Left renal pelvis (tissue), 4 donors: ENCODE measurements at regions not wholly inside any gene's neighbourhood (a gene's known extent, or its start where the extent isn't known, plus 50 kb on each side); places are given as distances from the start of the nearest gene placed in this dataset.
"Not testable (repeated sequence)": the region's sequence is repeated elsewhere in the genome, so short reads cannot be mapped to it uniquely, and the experiment has no call there.

Source experiments
- DNase-seq, 4 donors: peaks; one replicate each; pipeline ENCODE4 v3.0.0-alpha.2; 2013; ENCODE audit warnings: low read depth in 4 of 4, low spot score in 3 of 4

GRCh38 chr2:13758412-13758811, 874.1 kb upstream of the LRATD1 start:
- no peak for DNase-seq

GRCh38 chr2:13768274-13768673, 864.2 kb upstream of the LRATD1 start:
- DNase-seq, result no peak

GRCh38 chr2:13770279-13770678, 862.2 kb upstream of the LRATD1 start:
- no peak for DNase-seq

DNA sequence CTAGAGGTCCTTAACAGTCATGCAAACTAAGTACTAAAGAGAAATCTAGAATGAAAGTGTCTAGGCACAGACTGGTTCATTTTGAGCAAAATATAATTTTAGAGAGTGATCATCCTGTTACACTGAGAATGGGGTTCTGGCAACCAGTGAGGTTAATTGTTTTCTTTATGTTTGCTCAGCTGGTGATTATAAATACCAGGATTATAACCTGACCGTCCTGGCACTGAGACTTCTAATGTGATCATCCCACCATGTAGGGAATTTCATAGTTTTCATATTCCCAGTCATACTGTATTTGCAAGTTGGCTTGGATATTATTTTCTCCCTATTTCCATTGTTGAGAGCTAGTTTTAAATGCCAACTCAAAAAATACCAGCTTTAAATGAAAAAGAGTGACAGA, 852.5 kb upstream of the LRATD1 start:
- DNase-seq, result no peak

DNA sequence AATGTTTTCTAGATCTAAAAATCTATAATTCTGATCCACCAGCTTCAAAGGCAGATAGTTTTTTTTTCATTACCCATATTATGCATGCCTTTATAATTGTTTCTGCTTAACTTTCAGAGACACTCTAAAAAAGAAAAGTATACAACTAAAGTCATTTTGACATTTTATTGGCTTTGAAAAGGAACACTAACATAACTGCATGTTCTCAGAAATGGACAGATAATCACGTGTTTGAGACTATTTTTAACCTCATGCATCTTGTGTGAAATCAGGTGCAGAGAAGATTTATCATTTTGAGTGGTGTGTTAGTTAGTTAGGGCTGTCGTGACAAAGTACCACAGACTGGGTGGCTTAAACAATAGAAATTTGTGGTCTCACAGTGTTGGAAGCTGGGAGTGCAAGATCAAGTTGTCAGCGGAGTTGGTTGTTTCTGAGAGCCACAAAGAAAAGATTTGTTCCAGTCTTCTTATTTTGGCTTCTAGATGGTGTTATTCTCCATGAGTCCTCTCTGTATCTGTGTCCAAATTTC, 841.4 kb upstream of the LRATD1 start:
- DNase-seq, result no peak

- no peak for DNase-seq
Measured at GRCh38 chr2:13806539-13806938, 826.0 kb upstream of the LRATD1 start.

DNA sequence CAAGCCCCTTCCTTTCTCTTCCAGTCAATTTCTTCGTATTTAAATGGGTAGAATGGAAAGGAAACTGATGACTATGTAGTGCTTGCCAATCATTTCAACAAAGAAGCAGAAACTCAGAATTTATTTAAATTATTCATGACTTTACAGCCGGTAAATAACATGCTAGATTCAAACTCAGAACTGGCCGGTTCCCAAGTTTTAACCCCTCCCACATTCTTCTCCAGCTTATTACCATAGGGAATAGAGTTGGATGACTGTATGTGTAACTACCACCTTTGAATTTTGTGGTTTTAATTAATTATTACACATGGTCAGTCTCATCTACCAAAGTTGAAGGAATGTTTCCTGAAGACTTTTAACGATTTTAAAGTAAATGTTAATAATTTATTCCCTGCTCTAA, 819.3 kb upstream of the LRATD1 start:
- DNase-seq, result no peak

GRCh38 chr2:13818002-13818401, 814.5 kb upstream of the LRATD1 start:
- no peak for DNase-seq

GRCh38 chr2:13819896-13820295, 812.6 kb upstream of the LRATD1 start:
- DNase-seq, result no peak

DNA sequence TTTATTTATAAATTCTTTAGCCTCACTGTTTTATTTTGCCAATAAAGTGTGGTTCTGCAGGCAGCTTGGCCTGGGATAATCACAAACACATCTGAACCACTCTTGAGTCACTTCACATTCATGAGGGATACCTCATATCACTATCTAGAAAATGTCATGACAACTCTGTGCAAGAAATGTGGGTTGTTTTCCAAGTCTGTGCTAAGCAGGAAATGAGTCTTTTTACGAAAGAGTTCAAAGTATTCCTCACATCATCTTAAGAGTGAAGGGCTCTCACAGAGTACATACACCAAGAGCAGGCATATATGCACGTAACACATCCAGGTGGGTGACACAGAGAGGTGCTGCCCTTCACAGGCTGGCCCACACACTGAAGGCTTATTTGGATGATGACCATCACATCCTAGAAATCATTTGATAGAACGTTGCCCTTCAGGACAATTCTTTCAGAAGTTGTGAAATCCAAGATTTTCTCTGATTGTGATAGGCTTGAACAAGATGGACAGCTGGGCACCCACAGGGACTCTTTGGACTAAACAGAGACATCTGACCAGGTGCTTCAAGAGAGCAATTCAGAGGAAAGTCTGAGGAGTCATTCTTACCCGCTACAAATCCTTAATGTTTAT, 811.1 kb upstream of the LRATD1 start:
- DNase-seq, result no peak

GRCh38 chr2:13822365-13822764, 810.2 kb upstream of the LRATD1 start:
- no peak for DNase-seq

DNA sequence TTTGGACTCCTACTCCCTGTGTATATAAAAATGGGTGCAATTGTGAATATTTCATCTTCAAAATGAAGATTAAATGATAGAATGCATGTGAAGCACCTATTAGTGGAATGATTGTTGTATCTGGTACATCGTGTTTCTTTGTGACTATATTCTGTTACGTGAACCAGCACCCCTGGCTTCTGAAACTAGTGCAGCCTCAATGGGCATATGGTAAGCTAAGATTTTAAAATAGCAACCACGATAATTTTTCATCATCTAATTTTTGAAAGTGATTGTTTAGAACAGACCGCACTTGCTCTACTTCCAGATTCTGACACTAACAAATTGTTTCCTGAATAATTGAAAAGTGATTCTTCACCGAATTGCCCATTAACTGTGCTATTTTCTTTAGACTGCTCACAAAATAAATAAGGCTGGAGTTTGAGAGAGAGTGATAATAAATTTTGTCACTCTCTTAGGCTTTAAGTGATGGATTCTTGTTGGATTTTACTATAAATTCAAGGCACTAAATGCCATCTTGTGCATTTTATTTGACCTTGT, 806.1 kb upstream of the LRATD1 start:
- no peak for DNase-seq

DNA sequence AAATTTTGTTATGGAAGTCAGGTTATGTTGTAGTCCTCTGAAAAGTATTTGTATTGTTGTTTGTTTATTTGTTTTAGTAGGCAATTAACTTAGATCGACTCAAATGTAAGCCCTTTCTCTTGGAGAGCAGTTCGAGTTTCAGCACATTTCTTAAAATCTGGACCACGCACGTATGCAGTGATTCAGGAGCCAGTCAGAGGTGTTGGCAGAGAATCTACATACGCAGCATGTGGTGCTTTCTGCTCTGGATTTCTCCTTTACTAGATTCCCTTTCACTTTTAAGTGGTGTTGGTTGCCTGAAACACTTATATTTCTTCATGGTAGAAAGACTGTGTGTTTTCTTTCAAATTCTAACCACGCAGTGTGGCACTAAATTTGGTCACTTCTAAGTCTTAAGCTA, 773.9 kb upstream of the LRATD1 start:
- DNase-seq, result no peak

GRCh38 chr2:13868275-13868674, 764.2 kb upstream of the LRATD1 start:
- not testable (repeated sequence) for DNase-seq

DNA sequence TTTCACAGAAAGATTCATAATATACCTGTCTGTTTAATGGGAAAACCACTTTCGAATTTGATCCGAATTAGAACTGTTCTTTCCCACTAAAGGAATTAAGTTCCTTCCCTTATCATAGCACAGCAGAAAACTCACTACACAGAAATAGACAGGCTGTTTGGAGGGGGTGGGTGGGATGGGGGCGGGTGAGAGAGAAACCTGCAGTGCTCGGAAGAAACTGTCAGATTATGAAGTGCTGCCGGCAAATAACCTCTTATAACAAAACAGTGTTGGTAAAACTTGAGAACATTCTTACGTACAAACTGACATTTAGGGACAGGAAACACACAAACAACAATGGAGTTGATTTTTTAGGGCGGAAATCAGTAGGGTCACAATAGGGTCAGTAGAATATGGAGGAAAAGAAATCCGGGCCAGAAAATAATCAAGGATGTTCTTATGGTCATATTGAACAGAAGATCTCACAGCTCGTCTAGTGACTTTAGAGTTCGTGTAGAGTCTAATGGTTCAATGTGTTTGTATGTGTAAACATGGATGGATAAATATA, 756.0 kb upstream of the LRATD1 start:
- DNase-seq, result peak in 1 of 4 donors; percentile 18

GRCh38 chr2:13877571-13877970, 754.9 kb upstream of the LRATD1 start:
- no peak for DNase-seq

- DNase-seq, result no peak
Measured at GRCh38 chr2:13884291-13884976, 748.1 kb upstream of the LRATD1 start.

- DNase-seq, result no peak
Measured at GRCh38 chr2:13901526-13901925, 731.0 kb upstream of the LRATD1 start.

GRCh38 chr2:13905831-13906230, 726.7 kb upstream of the LRATD1 start:
- DNase-seq, result no peak

- no peak for DNase-seq
Measured at GRCh38 chr2:13916066-13916465, 716.5 kb upstream of the LRATD1 start.

DNA sequence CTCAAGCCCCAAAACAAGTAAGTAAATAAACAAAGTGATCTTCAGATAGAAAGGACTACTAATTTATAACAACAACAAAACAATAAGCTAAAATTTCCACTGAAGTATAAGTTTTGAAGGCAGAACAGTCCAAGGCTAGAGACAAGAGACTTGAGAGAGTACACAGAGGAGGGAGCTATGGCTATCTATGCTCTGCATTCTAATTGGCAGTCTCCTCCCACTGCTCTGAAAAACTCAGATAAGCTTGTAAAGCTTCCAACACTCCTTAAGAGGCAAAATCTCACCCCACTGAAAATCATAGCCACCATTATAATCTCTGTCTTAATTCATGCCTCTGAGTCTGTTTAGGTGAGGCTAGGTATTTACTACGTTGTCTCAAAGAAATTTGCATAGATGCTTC, 714.6 kb upstream of the LRATD1 start:
- no peak for DNase-seq

DNA sequence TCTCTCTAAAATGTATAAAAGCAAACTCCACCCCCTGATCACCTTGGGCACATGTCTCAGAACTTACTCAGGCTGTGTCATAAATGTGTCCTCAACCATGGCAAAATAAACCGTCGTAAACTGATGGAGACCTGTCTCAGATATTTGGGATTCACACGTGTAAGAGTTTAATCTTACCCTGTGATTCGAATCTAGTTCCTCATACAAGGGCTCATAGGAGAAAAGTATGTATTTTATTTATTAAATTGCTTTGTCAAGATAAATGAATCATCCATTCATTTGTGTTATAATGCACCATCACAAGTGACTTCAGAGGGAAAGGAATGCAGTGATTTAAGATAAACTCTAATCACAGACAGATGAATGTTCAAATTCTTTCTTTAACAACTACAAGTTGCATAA, 712.5 kb upstream of the LRATD1 start:
- DNase-seq, result no peak
